GM19240 (cell line): ENCODE measurements at regions not wholly inside any gene's neighbourhood (a gene's known extent, or its start where the extent isn't known, plus 50 kb on each side); places are given as distances from the start of the nearest gene placed in this dataset.
"Not testable (repeated sequence)": the region's sequence is repeated elsewhere in the genome, so short reads cannot be mapped to it uniquely, and the experiment has no call there.

ENCODE experiments used
- DNase-seq: peaks from one replicate; pipeline ENCODE4 v3.0.0; 2011; ENCODE audit warnings: low spot score; ENCODE audit not compliant: insufficient read length

GRCh38 chr15:96666979-96667378 lies 336.5 kb downstream of the NR2F2 start:
- DNase-seq, result not testable (repeated sequence)

- no peak for DNase-seq
Observed at GRCh38 chr15:96670389-96670788, 339.9 kb downstream of the NR2F2 start.

GRCh38 chr15:96672629-96673028 lies 342.1 kb downstream of the NR2F2 start:
- no peak for DNase-seq

GRCh38 chr15:96678386-96678785 lies 347.9 kb downstream of the NR2F2 start:
- DNase-seq, result no peak

- no peak for DNase-seq
Observed at GRCh38 chr15:96687388-96688107, 357.0 kb downstream of the NR2F2 start.

GRCh38 chr15:96690733-96691132 lies 360.2 kb downstream of the NR2F2 start:
- no peak for DNase-seq

- no peak for DNase-seq
Observed at GRCh38 chr15:96692826-96693225, 362.3 kb downstream of the NR2F2 start.

GRCh38 chr15:96693515-96693914 lies 363.0 kb downstream of the NR2F2 start:
- DNase-seq, result no peak

- no peak for DNase-seq
Observed at GRCh38 chr15:96693990-96694517, 363.6 kb downstream of the NR2F2 start.

- no peak for DNase-seq
Observed at GRCh38 chr15:96695426-96695825, 364.9 kb downstream of the NR2F2 start.

GRCh38 chr15:96699871-96700401 lies 369.4 kb downstream of the NR2F2 start:
- DNase-seq, result no peak

GRCh38 chr15:96700555-96700954 lies 370.1 kb downstream of the NR2F2 start:
- DNase-seq, result no peak

- DNase-seq, result no peak
Observed at GRCh38 chr15:96701443-96701842, 370.9 kb downstream of the NR2F2 start.

GRCh38 chr15:96701877-96702276 lies 371.4 kb downstream of the NR2F2 start:
- DNase-seq, result no peak

GRCh38 chr15:96702589-96702988 lies 372.1 kb downstream of the NR2F2 start:
- DNase-seq, result no peak

GRCh38 chr15:96703091-96703490 lies 372.6 kb downstream of the NR2F2 start:
- DNase-seq, result no peak

GRCh38 chr15:96703794-96704550 lies 373.5 kb downstream of the NR2F2 start:
- DNase-seq, result no peak

GRCh38 chr15:96716075-96716474 lies 385.6 kb downstream of the NR2F2 start:
- DNase-seq, result no peak

GRCh38 chr15:96716478-96716877 lies 386.0 kb downstream of the NR2F2 start:
- no peak for DNase-seq

- DNase-seq, result no peak
Observed at GRCh38 chr15:96720251-96720650, 389.8 kb downstream of the NR2F2 start.

GRCh38 chr15:96720656-96721055 lies 390.2 kb downstream of the NR2F2 start:
- no peak for DNase-seq

- no peak for DNase-seq
Observed at GRCh38 chr15:96728591-96728990, 398.1 kb downstream of the NR2F2 start.
